ENCODE measurements at regions not wholly inside any gene's neighbourhood (a gene's known extent, or its start where the extent isn't known, plus 50 kb on each side); places are given as distances from the start of the nearest gene placed in this dataset.

GRCh38 chr14:49016381-49016780 is 569.8 kb downstream of the RPS29 start:
- H3K9me3 ChIP-seq (ENCODE audit: control extremely low read depth in 1 of 3, control insufficient read depth in 2 of 3, insufficient read depth in 1 of 3, low read length in 2 of 3): no peaks in the 10 kb centered on the region
- H3K27ac ChIP-seq (ENCODE audit: low read length in 2 of 2): no peak overlapping the region
- Mint-ChIP-seq H3K27ac (peak overlapping the region; percentile 65), H3K4me3 (peak overlapping the region; percentile 26), H3K27me3 (no peaks in the 10 kb centered on the region), H3K4me1 (peaks cover 48% of the 10 kb centered on the region), H3K9me3 (ENCODE audit: insufficient read depth) (no peaks in the 10 kb centered on the region)
- ChIA-PET CTCF (no interaction called here), POLR2A (no interaction called here)
- H3K79me2 ChIP-seq (ENCODE audit: control insufficient read depth, insufficient read depth, low read length): no peaks in the 10 kb centered on the region
- WGBS (ENCODE audit: insufficient coverage): no CpG with 5 or more reads among the region's 2 CpGs
- H4K20me1 ChIP-seq (ENCODE audit: control insufficient read depth, insufficient read depth, low read length, poor library complexity, severe bottlenecking): no peaks in the 10 kb centered on the region
- H2AFZ ChIP-seq (ENCODE audit: insufficient read depth, low read depth, low read length, poor library complexity, severe bottlenecking): no peak overlapping the region
- H3K27me3 ChIP-seq (replicated peaks in 1 of 4; ENCODE audit: control extremely low read depth in 1 of 4, control insufficient read depth in 3 of 4, insufficient read depth in 4 of 4, low read length in 3 of 4): no peaks in the 10 kb centered on the region
- H3K4me3 ChIP-seq (ENCODE audit: control extremely low read depth in 1 of 5, extremely low read depth in 1 of 5, insufficient read depth in 1 of 5, low read depth in 2 of 5, low read length in 4 of 5): no peak overlapping the region
- H3K36me3 ChIP-seq (replicated peaks in 1 of 2; ENCODE audit: control extremely low read depth in 1 of 2, control insufficient read depth in 1 of 2, extremely low read depth in 1 of 2, insufficient read depth in 2 of 2, low read length in 1 of 2): no peaks in the 10 kb centered on the region
- H3K4me1 ChIP-seq (ENCODE audit: control insufficient read depth in 2 of 2, insufficient read depth in 2 of 2, low read length in 2 of 2): peaks cover 34 to 49% of the 10 kb centered on the region in 2 donors
- intact Hi-C loops (cut with micrococcal nuclease): no loop called here
- ATAC-seq (ENCODE audit: low read depth) (no peak), DNase-seq (no peak)
- no peak overlapping the region for H3K4me2 ChIP-seq (replicated peaks; ENCODE audit: low read depth, low read length, poor library complexity, severe bottlenecking)
- no peak for TF ChIP-seq CTCF (IDR thresholded peaks at IDR 0.05)
- TF ChIP-seq EZH2 (IDR thresholded peaks at IDR 0.05; ENCODE audit: borderline replicate concordance, insufficient read depth, low read depth, low read length, poor library complexity, severe bottlenecking): no peak
- H3K9ac ChIP-seq (ENCODE audit: low read length): no peak overlapping the region

- Mint-ChIP-seq H3K4me1 (peaks cover 31% of the 10 kb centered on the region), H3K27ac (no peak overlapping the region), H3K4me3 (no peak overlapping the region), H3K27me3 (no peaks in the 10 kb centered on the region), H3K9me3 (ENCODE audit: insufficient read depth) (no peaks in the 10 kb centered on the region)
- Histone ChIP-seq H3K9ac (ENCODE audit: low read length) (no peak overlapping the region), H3K27me3 (replicated peaks in 1 of 4; ENCODE audit: control extremely low read depth in 1 of 4, control insufficient read depth in 3 of 4, insufficient read depth in 4 of 4, low read length in 3 of 4) (no peaks in the 10 kb centered on the region), H3K9me3 (ENCODE audit: control extremely low read depth in 1 of 3, control insufficient read depth in 2 of 3, insufficient read depth in 1 of 3, low read length in 2 of 3) (no peaks in the 10 kb centered on the region), H2AFZ (ENCODE audit: insufficient read depth, low read depth, low read length, poor library complexity, severe bottlenecking) (no peak overlapping the region), H3K4me3 (ENCODE audit: control extremely low read depth in 1 of 5, extremely low read depth in 1 of 5, insufficient read depth in 1 of 5, low read depth in 2 of 5, low read length in 4 of 5) (no peak overlapping the region), H3K4me2 (replicated peaks; ENCODE audit: low read depth, low read length, poor library complexity, severe bottlenecking) (no peak overlapping the region), H4K20me1 (ENCODE audit: control insufficient read depth, insufficient read depth, low read length, poor library complexity, severe bottlenecking) (no peaks in the 10 kb centered on the region), H3K4me1 (ENCODE audit: control insufficient read depth in 2 of 2, insufficient read depth in 2 of 2, low read length in 2 of 2) (peaks cover 26 to 30% of the 10 kb centered on the region in 2 donors), H3K36me3 (replicated peaks in 1 of 2; ENCODE audit: control extremely low read depth in 1 of 2, control insufficient read depth in 1 of 2, extremely low read depth in 1 of 2, insufficient read depth in 2 of 2, low read length in 1 of 2) (no peaks in the 10 kb centered on the region), H3K79me2 (ENCODE audit: control insufficient read depth, insufficient read depth, low read length) (no peaks in the 10 kb centered on the region), H3K27ac (ENCODE audit: low read length in 2 of 2) (no peak overlapping the region)
- ChIA-PET CTCF (no interaction called here), POLR2A (no interaction called here)
- WGBS (ENCODE audit: insufficient coverage): no CpG with 5 or more reads among the region's 3 CpGs
- no peak for ATAC-seq (ENCODE audit: low read depth)
- DNase-seq: no peak
- intact Hi-C loops (cut with micrococcal nuclease): no loop called here
- TF ChIP-seq CTCF (IDR thresholded peaks at IDR 0.05) (no peak), EZH2 (IDR thresholded peaks at IDR 0.05; ENCODE audit: borderline replicate concordance, insufficient read depth, low read depth, low read length, poor library complexity, severe bottlenecking) (no peak)
Observed at GRCh38 chr14:49014476-49014875, 571.7 kb downstream of the RPS29 start.
